ENCODE measurements at regions not wholly inside any gene's neighbourhood (a gene's known extent, or its start where the extent isn't known, plus 50 kb on each side); places are given as distances from the start of the nearest gene placed in this dataset.

- no peak for DNase-seq (ENCODE audit: extremely low read depth, low read depth)
- H3K4me3 ChIP-seq (replicated peaks; ENCODE audit: low read depth, low read length) = no peak overlapping the region
- no peak for TF ChIP-seq CTCF (IDR thresholded peaks at IDR 0.05; ENCODE audit: low read depth, low read length, missing control alignments)
These were observed 126.2 kb downstream of the TMEM18 start for GRCh38 chr2:550860-551567.

GRCh38 chr2:545711-546650 lies 131.2 kb downstream of the TMEM18 start:
- DNase-seq (ENCODE audit: extremely low read depth, low read depth) = no peak
- H3K4me3 ChIP-seq (replicated peaks; ENCODE audit: low read depth, low read length) = no peak overlapping the region
- no peak for TF ChIP-seq CTCF (IDR thresholded peaks at IDR 0.05; ENCODE audit: low read depth, low read length, missing control alignments)

- DNase-seq (ENCODE audit: extremely low read depth, low read depth) = no peak
- TF ChIP-seq CTCF (IDR thresholded peaks at IDR 0.05; ENCODE audit: low read depth, low read length, missing control alignments) = no peak
- no peak overlapping the region for H3K4me3 ChIP-seq (replicated peaks; ENCODE audit: low read depth, low read length)
These were observed 132.0 kb downstream of the TMEM18 start for GRCh38 chr2:545228-545627.

- TF ChIP-seq CTCF (IDR thresholded peaks at IDR 0.05; ENCODE audit: low read depth, low read length, missing control alignments) = no peak
- no peak overlapping the region for H3K4me3 ChIP-seq (replicated peaks; ENCODE audit: low read depth, low read length)
These were observed 138.6 kb downstream of the TMEM18 start for GRCh38 chr2:538646-539045.

GRCh38 chr2:535222-535621 lies 142.0 kb downstream of the TMEM18 start:
- no peak for TF ChIP-seq CTCF (IDR thresholded peaks at IDR 0.05; ENCODE audit: low read depth, low read length, missing control alignments)
- DNase-seq (ENCODE audit: extremely low read depth, low read depth) = no peak
- H3K4me3 ChIP-seq (replicated peaks; ENCODE audit: low read depth, low read length) = no peak overlapping the region

More at GRCh38 chr2:538646-539045, 138.6 kb downstream of the TMEM18 start:
- DNase-seq (ENCODE audit: extremely low read depth, low read depth) = no peak

GRCh38 chr2:529852-530251 lies 147.4 kb downstream of the TMEM18 start:
- no peak for DNase-seq (ENCODE audit: extremely low read depth, low read depth)
- no peak for TF ChIP-seq CTCF (IDR thresholded peaks at IDR 0.05; ENCODE audit: low read depth, low read length, missing control alignments)
- no peak overlapping the region for H3K4me3 ChIP-seq (replicated peaks; ENCODE audit: low read depth, low read length)
